K562 (cell line): ENCODE measurements at regions not wholly inside any gene's neighbourhood (a gene's known extent, or its start where the extent isn't known, plus 50 kb on each side); places are given as distances from the start of the nearest gene placed in this dataset.

Source experiments
- ATAC-seq: fragments of 200-7000 bp; cut with Tn5 transposase; 3 replicates; pipeline ENCODE4 v1.9.1; 2020; ENCODE audit warnings: moderate library complexity
- BruUV-seq: library from RNA; stranded (reverse); fragments of 400-500 nt; replicated peaks from 2 replicates; lab custom pipeline; 2021; lab: Mats Ljungman, UMichigan
- CTCF ChIA-PET: fragments of 300-600 bp; formaldehyde crosslinking; extraction: SDS; loops from one replicate; lab custom pipeline; 2021; ENCODE audit warnings: low intra/inter-chr PET ratio; lab: Yijun Ruan, JAX
- POLR2A ChIA-PET: fragments of 300-600, 350-650 bp; sonication (Branson Sonifier 250); formaldehyde crosslinking; extraction: SDS; loops from one replicate; lab custom pipeline; 2021; ENCODE audit warnings: antibody characterized with exemption, inconsistent platforms; lab: Yijun Ruan, JAX
- DNase-seq, 4 experiments: peaks; one replicate each; pipeline versions ENCODE4 v3.0.0 to v3.0.0-alpha.2; 2011 to 2018; ENCODE audit warnings: low spot score in 3 of 4, mixed read lengths in 3 of 4; ENCODE audit errors: extremely low read depth in 1 of 4
- FAIRE-seq: peaks from 2 replicates; lab custom pipeline; 2011; peaks lifted over from hg19 to GRCh38; lab: Jason Lieb, UNC
- H2AFZ ChIP-seq: 2 replicates; pipeline ENCODE4 v1.6.0; 2011; ENCODE audit warnings: low read depth, low read length, control low read depth, inconsistent platforms
- H3K27ac ChIP-seq: fragments of 200-600 bp; 3 replicates; pipeline ENCODE4 v1.8.0; 2011; ENCODE audit warnings: low read depth, mild to moderate bottlenecking, control low read depth, inconsistent platforms, low read length, moderate library complexity, mixed read lengths; ENCODE audit errors: extremely low read depth
- H3K27me3 ChIP-seq, 2 experiments: fragments of 300-600 bp in 1 of 2; 2 replicates in 1 of 2; 3 replicates in 1 of 2; pipeline versions ENCODE4 v1.6.0 to v1.8.0; 2011; ENCODE audit warnings: inconsistent platforms in 2 of 2, low read length in 2 of 2, mild to moderate bottlenecking in 1 of 2, mixed read lengths in 1 of 2, moderate library complexity in 1 of 2; ENCODE audit not compliant: control insufficient read depth in 2 of 2, insufficient read depth in 2 of 2
- H3K36me3 ChIP-seq: fragments of 300-600 bp; 3 replicates; pipeline ENCODE4 v1.8.0; 2011; ENCODE audit warnings: mild to moderate bottlenecking, low read length, inconsistent platforms; ENCODE audit not compliant: control insufficient read depth, insufficient read depth
- H3K4me1 ChIP-seq, 2 experiments: fragments of 200-600 bp in 1 of 2; replicated peaks in 1 of 2; 2 replicates in 1 of 2; 3 replicates in 1 of 2; pipeline versions ENCODE4 v1.5.1 to v1.8.0; 2011; ENCODE audit warnings: inconsistent platforms in 2 of 2, low read length in 2 of 2, mild to moderate bottlenecking in 1 of 2, mixed read lengths in 1 of 2, moderate library complexity in 1 of 2; ENCODE audit not compliant: control insufficient read depth in 2 of 2, insufficient read depth in 2 of 2
- H3K4me2 ChIP-seq: 2 replicates; pipeline ENCODE4 v1.6.1; 2011; ENCODE audit warnings: low read length, control low read depth, inconsistent platforms, mixed read lengths; ENCODE audit not compliant: insufficient read depth
- H3K4me3 ChIP-seq: fragments of 200-600 bp; sonication (generic), shearing (Covaris generic); 2 replicates; pipeline ENCODE4 v1.5.1; 2016; ENCODE audit warnings: control low read depth, inconsistent platforms
- H3K79me2 ChIP-seq: fragments of 200-600 bp; 3 replicates; pipeline ENCODE4 v1.8.0; 2011; ENCODE audit warnings: low read length, inconsistent platforms; ENCODE audit not compliant: control insufficient read depth, insufficient read depth
- H3K9ac ChIP-seq, 2 experiments: 2 replicates each; pipeline versions ENCODE4 v1.6.0 to v1.6.1; 2011; ENCODE audit warnings: low read depth in 2 of 2, low read length in 2 of 2, control low read depth in 1 of 2, inconsistent platforms in 1 of 2, mild to moderate bottlenecking in 1 of 2, mixed read lengths in 1 of 2; ENCODE audit not compliant: insufficient read depth in 1 of 2
- H3K9me1 ChIP-seq: one replicate; pipeline ENCODE4 v1.6.0; 2011; ENCODE audit warnings: inconsistent platforms, mild to moderate bottlenecking, low read length, moderate library complexity; ENCODE audit not compliant: control insufficient read depth, insufficient read depth
- H3K9me3 ChIP-seq: replicated peaks from 2 replicates; pipeline ENCODE4 v1.5.1; 2011; ENCODE audit warnings: low read depth, low read length, inconsistent platforms; ENCODE audit not compliant: control insufficient read depth, insufficient read depth
- H4K20me1 ChIP-seq: replicated peaks from 2 replicates; pipeline ENCODE4 v1.6.1; 2011; ENCODE audit warnings: low read length, inconsistent platforms, mixed read lengths; ENCODE audit not compliant: control insufficient read depth, insufficient read depth
- CCNT2 ChIP-seq: IDR thresholded peaks from 2 replicates; pipeline ENCODE4 v1.6.1; 2011; ENCODE audit warnings: borderline replicate concordance, low read depth, mild to moderate bottlenecking, moderate library complexity, mixed read lengths, low read length; ENCODE audit not compliant: insufficient read length; ENCODE audit errors: extremely low read depth
- NFYB ChIP-seq: IDR thresholded peaks from 2 replicates; pipeline ENCODE4 v1.6.1; 2011; ENCODE audit warnings: mild to moderate bottlenecking, moderate library complexity; ENCODE audit not compliant: insufficient read length; ENCODE audit errors: extremely low read depth
- PATZ1 ChIP-seq: fragments of 250-450 bp; sonication (Bioruptor Pico); IDR thresholded peaks from 2 replicates; pipeline ENCODE4 v1.5.0; 2020; ENCODE audit warnings: mild to moderate bottlenecking, borderline replicate concordance
- SLC30A9 ChIP-seq: fragments of 250-450 bp; sonication (Bioruptor Pico); IDR thresholded peaks from 2 replicates; pipeline ENCODE4 v1.8.0; 2022; ENCODE audit warnings: mild to moderate bottlenecking, moderate library complexity
- U2AF2 ChIP-seq: fragments of 200-400 bp; formaldehyde crosslinking; optimal IDR thresholded peaks from 2 replicates; pipeline ENCODE3; 2017; ENCODE audit warnings: low read depth, mild to moderate bottlenecking, low read length
- ZNF764 ChIP-seq: fragments of 250-450 bp; sonication (Bioruptor Pico); IDR thresholded peaks from 2 replicates; pipeline ENCODE4 v1.4.0; 2020; ENCODE audit warnings: low read depth, mild to moderate bottlenecking, moderate library complexity
- WGBS: fragments of 100-300 bp; shearing (Covaris generic); methylation state at CpG from one replicate; pipeline ENCODE4 v1.1.6; 2016; ENCODE audit warnings: low coverage, mixed read lengths; ENCODE audit not compliant: insufficient coverage; ENCODE audit errors: missing lambda C conversion rate; 5-methylcytosine and 5-hydroxymethylcytosine counted together
- in situ Hi-C: fragments of 300-500 bp; cut with MboI; formaldehyde crosslinking; loops from 4 replicates; pipeline ENCODE4 v1.15.0; 2018; ENCODE audit warnings: inconsistent platforms, mixed read lengths
- intact Hi-C: fragments of 100-400 bp; cut with micrococcal nuclease; formaldehyde crosslinking; loops from 2 replicates; pipeline ENCODE4 v1.14.2; 2022
- TF ChIP-seq, protein P1 (sequence below): fragments of 200-600 bp; sonication (generic); IDR thresholded peaks from one replicate; pipeline ENCODE4 v1.6.1; 2012; ENCODE audit warnings: mild to moderate bottlenecking, low read depth, low read length, inconsistent platforms

DNA sequence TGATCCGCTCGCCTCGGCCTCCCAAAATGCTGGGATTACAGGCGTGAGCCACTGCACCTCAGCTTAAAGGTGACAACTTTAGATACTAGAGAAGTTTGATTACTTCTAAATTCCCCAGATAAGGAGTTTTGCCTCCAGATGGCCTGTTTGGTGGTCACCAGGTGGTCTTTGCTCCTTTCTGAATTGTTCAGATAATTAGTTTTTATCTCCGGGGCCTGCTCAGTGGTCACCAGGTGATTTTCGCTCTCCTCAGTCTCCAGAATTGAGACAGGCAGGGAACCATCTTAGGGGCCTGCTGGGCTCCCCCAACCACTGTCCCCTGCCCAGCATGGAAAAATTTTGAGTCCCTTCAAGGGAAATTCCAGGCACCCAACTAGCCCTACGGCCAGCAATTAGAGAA lies 62.6 kb downstream of the GPR6 start:
- H3K4me3 ChIP-seq: no peak overlapping the region
- ChIA-PET POLR2A (interaction anchor here (0.6 to 1.2 kb wide), 2 partner anchors 13 to 29 kb away, joined by 3 to 4 read pairs; no protein-coding TSS in a partner anchor), CTCF (interaction anchor here (0.9 to 4.8 kb wide), 4 partner anchors 13 to 350 kb away, joined by 3 to 71 read pairs (median 4); no protein-coding TSS in a partner anchor)
- peaks cover 2 to 21% of the 10 kb centered on the region in 2 experiments; a peak in 3 of 5 replicates for H3K27me3 ChIP-seq
- no peak overlapping the region for H3K27ac ChIP-seq
- FAIRE-seq (no peak), ATAC-seq (no peak), DNase-seq (no peak)
- H4K20me1 ChIP-seq: no peaks in the 10 kb centered on the region
- H3K9ac ChIP-seq: no peak overlapping the region
- H3K79me2 ChIP-seq: no peaks in the 10 kb centered on the region
- intact Hi-C loops (no loop called here), in situ Hi-C loops (loop anchor here (10.0 to 25.0 kb wide), 2 partner anchors 354 to 503 kb away; no protein-coding TSS in a partner anchor)
- no peaks in the 10 kb centered on the region for H3K36me3 ChIP-seq
- H3K9me3 ChIP-seq: 0 out of 2 replicates have a peak, but pooled peaks cover under 1% of the 10 kb centered on the region
- H3K4me1 ChIP-seq: no peaks in the 10 kb centered on the region
- no peak overlapping the region for H2AFZ ChIP-seq
- H3K4me2 ChIP-seq: no peak overlapping the region
- BruUV-seq: no TSS peak
- WGBS: 3% methylated on average over 7 of the region's 7 CpGs
- H3K9me1 ChIP-seq: no peaks in the 10 kb centered on the region
- no peak for TF ChIP-seq NFYB
- no peak for TF ChIP-seq SLC30A9 (CRISPR knock-in tag)
- no peak for TF ChIP-seq U2AF2
- no peak for TF ChIP-seq PATZ1 (CRISPR knock-in tag)
- TF ChIP-seq ZNF764 (CRISPR knock-in tag): no peak
- TF ChIP-seq, protein P1, sequence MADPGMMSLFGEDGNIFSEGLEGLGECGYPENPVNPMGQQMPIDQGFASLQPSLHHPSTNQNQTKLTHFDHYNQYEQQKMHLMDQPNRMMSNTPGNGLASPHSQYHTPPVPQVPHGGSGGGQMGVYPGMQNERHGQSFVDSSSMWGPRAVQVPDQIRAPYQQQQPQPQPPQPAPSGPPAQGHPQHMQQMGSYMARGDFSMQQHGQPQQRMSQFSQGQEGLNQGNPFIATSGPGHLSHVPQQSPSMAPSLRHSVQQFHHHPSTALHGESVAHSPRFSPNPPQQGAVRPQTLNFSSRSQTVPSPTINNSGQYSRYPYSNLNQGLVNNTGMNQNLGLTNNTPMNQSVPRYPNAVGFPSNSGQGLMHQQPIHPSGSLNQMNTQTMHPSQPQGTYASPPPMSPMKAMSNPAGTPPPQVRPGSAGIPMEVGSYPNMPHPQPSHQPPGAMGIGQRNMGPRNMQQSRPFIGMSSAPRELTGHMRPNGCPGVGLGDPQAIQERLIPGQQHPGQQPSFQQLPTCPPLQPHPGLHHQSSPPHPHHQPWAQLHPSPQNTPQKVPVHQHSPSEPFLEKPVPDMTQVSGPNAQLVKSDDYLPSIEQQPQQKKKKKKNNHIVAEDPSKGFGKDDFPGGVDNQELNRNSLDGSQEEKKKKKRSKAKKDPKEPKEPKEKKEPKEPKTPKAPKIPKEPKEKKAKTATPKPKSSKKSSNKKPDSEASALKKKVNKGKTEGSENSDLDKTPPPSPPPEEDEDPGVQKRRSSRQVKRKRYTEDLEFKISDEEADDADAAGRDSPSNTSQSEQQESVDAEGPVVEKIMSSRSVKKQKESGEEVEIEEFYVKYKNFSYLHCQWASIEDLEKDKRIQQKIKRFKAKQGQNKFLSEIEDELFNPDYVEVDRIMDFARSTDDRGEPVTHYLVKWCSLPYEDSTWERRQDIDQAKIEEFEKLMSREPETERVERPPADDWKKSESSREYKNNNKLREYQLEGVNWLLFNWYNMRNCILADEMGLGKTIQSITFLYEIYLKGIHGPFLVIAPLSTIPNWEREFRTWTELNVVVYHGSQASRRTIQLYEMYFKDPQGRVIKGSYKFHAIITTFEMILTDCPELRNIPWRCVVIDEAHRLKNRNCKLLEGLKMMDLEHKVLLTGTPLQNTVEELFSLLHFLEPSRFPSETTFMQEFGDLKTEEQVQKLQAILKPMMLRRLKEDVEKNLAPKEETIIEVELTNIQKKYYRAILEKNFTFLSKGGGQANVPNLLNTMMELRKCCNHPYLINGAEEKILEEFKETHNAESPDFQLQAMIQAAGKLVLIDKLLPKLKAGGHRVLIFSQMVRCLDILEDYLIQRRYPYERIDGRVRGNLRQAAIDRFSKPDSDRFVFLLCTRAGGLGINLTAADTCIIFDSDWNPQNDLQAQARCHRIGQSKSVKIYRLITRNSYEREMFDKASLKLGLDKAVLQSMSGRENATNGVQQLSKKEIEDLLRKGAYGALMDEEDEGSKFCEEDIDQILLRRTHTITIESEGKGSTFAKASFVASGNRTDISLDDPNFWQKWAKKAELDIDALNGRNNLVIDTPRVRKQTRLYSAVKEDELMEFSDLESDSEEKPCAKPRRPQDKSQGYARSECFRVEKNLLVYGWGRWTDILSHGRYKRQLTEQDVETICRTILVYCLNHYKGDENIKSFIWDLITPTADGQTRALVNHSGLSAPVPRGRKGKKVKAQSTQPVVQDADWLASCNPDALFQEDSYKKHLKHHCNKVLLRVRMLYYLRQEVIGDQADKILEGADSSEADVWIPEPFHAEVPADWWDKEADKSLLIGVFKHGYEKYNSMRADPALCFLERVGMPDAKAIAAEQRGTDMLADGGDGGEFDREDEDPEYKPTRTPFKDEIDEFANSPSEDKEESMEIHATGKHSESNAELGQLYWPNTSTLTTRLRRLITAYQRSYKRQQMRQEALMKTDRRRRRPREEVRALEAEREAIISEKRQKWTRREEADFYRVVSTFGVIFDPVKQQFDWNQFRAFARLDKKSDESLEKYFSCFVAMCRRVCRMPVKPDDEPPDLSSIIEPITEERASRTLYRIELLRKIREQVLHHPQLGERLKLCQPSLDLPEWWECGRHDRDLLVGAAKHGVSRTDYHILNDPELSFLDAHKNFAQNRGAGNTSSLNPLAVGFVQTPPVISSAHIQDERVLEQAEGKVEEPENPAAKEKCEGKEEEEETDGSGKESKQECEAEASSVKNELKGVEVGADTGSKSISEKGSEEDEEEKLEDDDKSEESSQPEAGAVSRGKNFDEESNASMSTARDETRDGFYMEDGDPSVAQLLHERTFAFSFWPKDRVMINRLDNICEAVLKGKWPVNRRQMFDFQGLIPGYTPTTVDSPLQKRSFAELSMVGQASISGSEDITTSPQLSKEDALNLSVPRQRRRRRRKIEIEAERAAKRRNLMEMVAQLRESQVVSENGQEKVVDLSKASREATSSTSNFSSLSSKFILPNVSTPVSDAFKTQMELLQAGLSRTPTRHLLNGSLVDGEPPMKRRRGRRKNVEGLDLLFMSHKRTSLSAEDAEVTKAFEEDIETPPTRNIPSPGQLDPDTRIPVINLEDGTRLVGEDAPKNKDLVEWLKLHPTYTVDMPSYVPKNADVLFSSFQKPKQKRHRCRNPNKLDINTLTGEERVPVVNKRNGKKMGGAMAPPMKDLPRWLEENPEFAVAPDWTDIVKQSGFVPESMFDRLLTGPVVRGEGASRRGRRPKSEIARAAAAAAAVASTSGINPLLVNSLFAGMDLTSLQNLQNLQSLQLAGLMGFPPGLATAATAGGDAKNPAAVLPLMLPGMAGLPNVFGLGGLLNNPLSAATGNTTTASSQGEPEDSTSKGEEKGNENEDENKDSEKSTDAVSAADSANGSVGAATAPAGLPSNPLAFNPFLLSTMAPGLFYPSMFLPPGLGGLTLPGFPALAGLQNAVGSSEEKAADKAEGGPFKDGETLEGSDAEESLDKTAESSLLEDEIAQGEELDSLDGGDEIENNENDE: no peak
- TF ChIP-seq CCNT2: no peak
